ENCODE measurements at regions not wholly inside any gene's neighbourhood (a gene's known extent, or its start where the extent isn't known, plus 50 kb on each side); places are given as distances from the start of the nearest gene placed in this dataset.

DNA sequence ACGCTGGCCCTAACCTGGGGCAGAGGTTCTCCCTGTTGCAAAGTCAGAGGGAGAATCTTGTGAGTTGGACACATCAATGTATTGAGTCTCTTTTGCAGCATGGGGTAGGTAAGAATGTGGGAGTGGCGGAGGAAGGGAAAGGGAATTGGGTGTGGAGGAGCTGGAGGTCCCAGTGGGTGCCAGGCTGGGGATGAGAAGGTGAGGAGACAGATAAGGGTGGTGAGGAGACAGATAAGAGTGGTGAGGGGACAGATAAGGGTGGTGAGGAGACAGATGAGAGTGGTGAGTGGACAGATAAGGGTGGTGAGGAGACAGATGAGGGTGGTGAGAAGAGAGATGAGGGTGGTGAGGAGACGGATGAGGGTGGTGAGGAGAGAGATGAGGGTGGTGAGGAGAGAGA lies 72.9 kb upstream of the SFSWAP start:
- Histone ChIP-seq H4K20me1 (ENCODE audit: insufficient read depth) (no peaks in the 10 kb centered on the region), H3K4me2 (ENCODE audit: low read length) (no peak overlapping the region), H3K9ac (ENCODE audit: low read length) (no peak overlapping the region), H2AFZ (ENCODE audit: low read depth, low read length) (no peak overlapping the region), H3K4me3 (ENCODE audit: low read length) (no peak overlapping the region), H3K27ac (ENCODE audit: low read length) (no peak overlapping the region), H3K79me2 (replicated peaks; ENCODE audit: insufficient read depth, low read length) (no peaks in the 10 kb centered on the region), H3F3A (ENCODE audit: insufficient read depth, low read length, poor library complexity, severe bottlenecking) (no peaks in the 10 kb centered on the region), H3K9me3 (ENCODE audit: low read length) (no peaks in the 10 kb centered on the region), H3K36me3 (ENCODE audit: insufficient read depth, low read length) (no peaks in the 10 kb centered on the region), H3K9me2 (ENCODE audit: insufficient read depth, low read length) (no peaks in the 10 kb centered on the region), H3K27me3 (ENCODE audit: insufficient read depth, low read depth, low read length) (no peaks in the 10 kb centered on the region)
- TF ChIP-seq MXI1 (conservative IDR thresholded peaks at IDR 0.05; ENCODE audit: poor library complexity, severe bottlenecking) (no peak), EP300 (conservative IDR thresholded peaks at IDR 0.05; ENCODE audit: poor library complexity, severe bottlenecking) (no peak), SMC3 (conservative IDR thresholded peaks at IDR 0.05; ENCODE audit: poor library complexity) (no peak), RAD21 (conservative IDR thresholded peaks at IDR 0.05) (no peak), EZH2 (IDR thresholded peaks at IDR 0.05; ENCODE audit: borderline replicate concordance, insufficient read depth, low read length, poor library complexity, severe bottlenecking) (no peak), POLR2AphosphoS5 (IDR thresholded peaks at IDR 0.05) (no peak), TAF1 (IDR thresholded peaks at IDR 0.05; ENCODE audit: low read depth) (no peak)
- TF ChIP-seq, protein P1, sequence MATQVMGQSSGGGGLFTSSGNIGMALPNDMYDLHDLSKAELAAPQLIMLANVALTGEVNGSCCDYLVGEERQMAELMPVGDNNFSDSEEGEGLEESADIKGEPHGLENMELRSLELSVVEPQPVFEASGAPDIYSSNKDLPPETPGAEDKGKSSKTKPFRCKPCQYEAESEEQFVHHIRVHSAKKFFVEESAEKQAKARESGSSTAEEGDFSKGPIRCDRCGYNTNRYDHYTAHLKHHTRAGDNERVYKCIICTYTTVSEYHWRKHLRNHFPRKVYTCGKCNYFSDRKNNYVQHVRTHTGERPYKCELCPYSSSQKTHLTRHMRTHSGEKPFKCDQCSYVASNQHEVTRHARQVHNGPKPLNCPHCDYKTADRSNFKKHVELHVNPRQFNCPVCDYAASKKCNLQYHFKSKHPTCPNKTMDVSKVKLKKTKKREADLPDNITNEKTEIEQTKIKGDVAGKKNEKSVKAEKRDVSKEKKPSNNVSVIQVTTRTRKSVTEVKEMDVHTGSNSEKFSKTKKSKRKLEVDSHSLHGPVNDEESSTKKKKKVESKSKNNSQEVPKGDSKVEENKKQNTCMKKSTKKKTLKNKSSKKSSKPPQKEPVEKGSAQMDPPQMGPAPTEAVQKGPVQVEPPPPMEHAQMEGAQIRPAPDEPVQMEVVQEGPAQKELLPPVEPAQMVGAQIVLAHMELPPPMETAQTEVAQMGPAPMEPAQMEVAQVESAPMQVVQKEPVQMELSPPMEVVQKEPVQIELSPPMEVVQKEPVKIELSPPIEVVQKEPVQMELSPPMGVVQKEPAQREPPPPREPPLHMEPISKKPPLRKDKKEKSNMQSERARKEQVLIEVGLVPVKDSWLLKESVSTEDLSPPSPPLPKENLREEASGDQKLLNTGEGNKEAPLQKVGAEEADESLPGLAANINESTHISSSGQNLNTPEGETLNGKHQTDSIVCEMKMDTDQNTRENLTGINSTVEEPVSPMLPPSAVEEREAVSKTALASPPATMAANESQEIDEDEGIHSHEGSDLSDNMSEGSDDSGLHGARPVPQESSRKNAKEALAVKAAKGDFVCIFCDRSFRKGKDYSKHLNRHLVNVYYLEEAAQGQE (IDR thresholded peaks at IDR 0.05; ENCODE audit: borderline replicate concordance): no peak
- TF ChIP-seq, protein P2, sequence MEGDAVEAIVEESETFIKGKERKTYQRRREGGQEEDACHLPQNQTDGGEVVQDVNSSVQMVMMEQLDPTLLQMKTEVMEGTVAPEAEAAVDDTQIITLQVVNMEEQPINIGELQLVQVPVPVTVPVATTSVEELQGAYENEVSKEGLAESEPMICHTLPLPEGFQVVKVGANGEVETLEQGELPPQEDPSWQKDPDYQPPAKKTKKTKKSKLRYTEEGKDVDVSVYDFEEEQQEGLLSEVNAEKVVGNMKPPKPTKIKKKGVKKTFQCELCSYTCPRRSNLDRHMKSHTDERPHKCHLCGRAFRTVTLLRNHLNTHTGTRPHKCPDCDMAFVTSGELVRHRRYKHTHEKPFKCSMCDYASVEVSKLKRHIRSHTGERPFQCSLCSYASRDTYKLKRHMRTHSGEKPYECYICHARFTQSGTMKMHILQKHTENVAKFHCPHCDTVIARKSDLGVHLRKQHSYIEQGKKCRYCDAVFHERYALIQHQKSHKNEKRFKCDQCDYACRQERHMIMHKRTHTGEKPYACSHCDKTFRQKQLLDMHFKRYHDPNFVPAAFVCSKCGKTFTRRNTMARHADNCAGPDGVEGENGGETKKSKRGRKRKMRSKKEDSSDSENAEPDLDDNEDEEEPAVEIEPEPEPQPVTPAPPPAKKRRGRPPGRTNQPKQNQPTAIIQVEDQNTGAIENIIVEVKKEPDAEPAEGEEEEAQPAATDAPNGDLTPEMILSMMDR (IDR thresholded peaks at IDR 0.05; ENCODE audit: poor library complexity, severe bottlenecking): no peak

DNA sequence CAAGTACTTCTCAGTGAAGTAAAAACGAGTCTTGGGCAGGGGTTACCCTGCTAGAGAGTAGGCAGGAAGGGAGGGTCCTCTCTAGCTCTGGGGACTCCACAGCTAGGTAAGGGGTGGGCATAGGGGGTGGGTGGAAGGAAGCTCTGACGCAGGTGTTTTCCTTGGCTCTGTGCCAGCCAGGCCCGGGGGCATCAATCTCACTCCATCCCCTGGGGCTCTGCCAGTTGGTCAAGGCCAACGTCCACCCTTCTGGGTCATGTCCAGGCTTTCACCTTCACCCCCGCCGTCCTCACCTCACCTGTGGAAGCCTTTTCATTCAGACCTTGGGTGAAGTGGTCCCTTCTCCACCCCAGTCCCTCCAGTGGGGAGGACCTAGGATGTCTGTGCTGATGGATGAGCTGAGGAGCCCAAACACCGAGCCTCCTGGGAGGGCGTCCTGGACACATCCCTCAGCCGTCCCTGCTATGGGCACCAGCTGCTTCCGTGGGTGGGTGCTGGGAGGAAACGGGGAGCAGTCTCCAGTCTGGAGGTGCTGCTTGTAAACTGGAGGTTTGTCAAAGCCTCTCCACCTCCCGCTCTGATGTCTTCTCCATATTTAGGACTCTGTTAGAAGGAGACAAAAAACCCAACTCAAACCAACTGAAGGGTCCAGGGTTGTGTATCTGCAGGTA lies 71.5 kb upstream of the SFSWAP start:
- Histone ChIP-seq H3K27me3 (ENCODE audit: insufficient read depth, low read depth, low read length) (no peaks in the 10 kb centered on the region), H3F3A (ENCODE audit: insufficient read depth, low read length, poor library complexity, severe bottlenecking) (no peaks in the 10 kb centered on the region), H3K36me3 (ENCODE audit: insufficient read depth, low read length) (no peaks in the 10 kb centered on the region), H3K9me2 (ENCODE audit: insufficient read depth, low read length) (no peaks in the 10 kb centered on the region), H4K20me1 (ENCODE audit: insufficient read depth) (no peaks in the 10 kb centered on the region), H2AFZ (ENCODE audit: low read depth, low read length) (no peak overlapping the region), H3K9ac (ENCODE audit: low read length) (no peak overlapping the region), H3K4me2 (ENCODE audit: low read length) (no peak overlapping the region), H3K4me3 (ENCODE audit: low read length) (no peak overlapping the region), H3K9me3 (ENCODE audit: low read length) (no peaks in the 10 kb centered on the region), H3K27ac (ENCODE audit: low read length) (no peak overlapping the region), H3K79me2 (replicated peaks; ENCODE audit: insufficient read depth, low read length) (no peaks in the 10 kb centered on the region)
- TF ChIP-seq, protein P2 (IDR thresholded peaks at IDR 0.05; ENCODE audit: poor library complexity, severe bottlenecking): no peak
- no peak for TF ChIP-seq EP300 (conservative IDR thresholded peaks at IDR 0.05; ENCODE audit: poor library complexity, severe bottlenecking)
- TF ChIP-seq, protein P1 (IDR thresholded peaks at IDR 0.05; ENCODE audit: borderline replicate concordance): no peak

Measured in neural cell (in vitro differentiated cells).